PFSK-1 (cell line): ENCODE measurements at regions not wholly inside any gene's neighbourhood (a gene's known extent, or its start where the extent isn't known, plus 50 kb on each side); places are given as distances from the start of the nearest gene placed in this dataset.

Source experiments
- FOXP2 ChIP-seq: optimal IDR thresholded peaks from 2 replicates; pipeline ENCODE3; 2011; ENCODE audit warnings: borderline replicate concordance, control low read depth, inconsistent platforms; ENCODE audit not compliant: insufficient read depth; ENCODE audit errors: extremely low read length, extremely low read depth
- POLR2AphosphoS5 ChIP-seq: IDR thresholded peaks from 2 replicates; pipeline ENCODE4 v1.6.1; 2012; ENCODE audit warnings: low read depth, mild to moderate bottlenecking, control low read depth, low read length, moderate library complexity
- SIN3A ChIP-seq: IDR thresholded peaks from 2 replicates; pipeline ENCODE4 v1.6.1; 2012; ENCODE audit warnings: mild to moderate bottlenecking, low read length, moderate library complexity, borderline replicate concordance; ENCODE audit not compliant: insufficient read depth
- TAF1 ChIP-seq: IDR thresholded peaks from 2 replicates; pipeline ENCODE4 v1.6.1; 2012; ENCODE audit warnings: low read length, control low read depth, borderline replicate concordance; ENCODE audit not compliant: insufficient read depth
- TF ChIP-seq, protein P1 (sequence below), 2 experiments: IDR thresholded peaks; 2 replicates each; pipeline versions ENCODE4 v1.6.1 to v1.8.0; 2011 to 2012; ENCODE audit warnings: low read depth in 2 of 2, low read length in 2 of 2, control low read depth in 1 of 2, inconsistent platforms in 1 of 2, mild to moderate bottlenecking in 1 of 2, moderate library complexity in 1 of 2; ENCODE audit not compliant: insufficient read depth in 1 of 2

GRCh38 chr7:17716816-17717215 is 223.5 kb downstream of the SNX13 start:
- TF ChIP-seq POLR2AphosphoS5 (no peak), FOXP2 (no peak), SIN3A (no peak), TAF1 (no peak)
- TF ChIP-seq, protein P1, sequence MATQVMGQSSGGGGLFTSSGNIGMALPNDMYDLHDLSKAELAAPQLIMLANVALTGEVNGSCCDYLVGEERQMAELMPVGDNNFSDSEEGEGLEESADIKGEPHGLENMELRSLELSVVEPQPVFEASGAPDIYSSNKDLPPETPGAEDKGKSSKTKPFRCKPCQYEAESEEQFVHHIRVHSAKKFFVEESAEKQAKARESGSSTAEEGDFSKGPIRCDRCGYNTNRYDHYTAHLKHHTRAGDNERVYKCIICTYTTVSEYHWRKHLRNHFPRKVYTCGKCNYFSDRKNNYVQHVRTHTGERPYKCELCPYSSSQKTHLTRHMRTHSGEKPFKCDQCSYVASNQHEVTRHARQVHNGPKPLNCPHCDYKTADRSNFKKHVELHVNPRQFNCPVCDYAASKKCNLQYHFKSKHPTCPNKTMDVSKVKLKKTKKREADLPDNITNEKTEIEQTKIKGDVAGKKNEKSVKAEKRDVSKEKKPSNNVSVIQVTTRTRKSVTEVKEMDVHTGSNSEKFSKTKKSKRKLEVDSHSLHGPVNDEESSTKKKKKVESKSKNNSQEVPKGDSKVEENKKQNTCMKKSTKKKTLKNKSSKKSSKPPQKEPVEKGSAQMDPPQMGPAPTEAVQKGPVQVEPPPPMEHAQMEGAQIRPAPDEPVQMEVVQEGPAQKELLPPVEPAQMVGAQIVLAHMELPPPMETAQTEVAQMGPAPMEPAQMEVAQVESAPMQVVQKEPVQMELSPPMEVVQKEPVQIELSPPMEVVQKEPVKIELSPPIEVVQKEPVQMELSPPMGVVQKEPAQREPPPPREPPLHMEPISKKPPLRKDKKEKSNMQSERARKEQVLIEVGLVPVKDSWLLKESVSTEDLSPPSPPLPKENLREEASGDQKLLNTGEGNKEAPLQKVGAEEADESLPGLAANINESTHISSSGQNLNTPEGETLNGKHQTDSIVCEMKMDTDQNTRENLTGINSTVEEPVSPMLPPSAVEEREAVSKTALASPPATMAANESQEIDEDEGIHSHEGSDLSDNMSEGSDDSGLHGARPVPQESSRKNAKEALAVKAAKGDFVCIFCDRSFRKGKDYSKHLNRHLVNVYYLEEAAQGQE (IDR thresholded peaks at IDR 0.05; ENCODE audit: insufficient read depth in 1 of 2, low read depth in 2 of 2, low read length in 2 of 2): no peak

DNA sequence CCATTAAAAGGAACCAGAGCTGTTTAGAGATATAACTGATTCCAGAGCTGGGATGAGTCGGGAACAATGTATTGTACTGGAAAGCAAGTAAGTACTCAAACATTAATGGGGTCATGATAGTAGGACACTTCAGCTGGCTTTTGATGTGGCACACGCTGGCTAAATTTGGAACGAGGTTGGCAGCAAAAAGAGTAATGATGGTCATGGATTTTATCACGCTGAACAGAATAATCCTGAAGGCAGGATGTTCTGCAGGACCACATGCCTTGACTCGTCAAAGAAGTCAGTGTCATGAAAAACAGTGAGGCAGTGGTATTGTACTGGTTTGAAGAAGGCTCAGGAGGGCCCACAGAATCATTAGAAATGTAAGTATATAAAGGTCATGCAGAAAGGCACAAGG is 220.3 kb downstream of the SNX13 start:
- TF ChIP-seq SIN3A: no peak
- no peak for TF ChIP-seq POLR2AphosphoS5
- TF ChIP-seq, protein P1 (IDR thresholded peaks at IDR 0.05; ENCODE audit: insufficient read depth in 1 of 2, low read depth in 2 of 2, low read length in 2 of 2): no peak
- TF ChIP-seq FOXP2: no peak
- no peak for TF ChIP-seq TAF1

- no peak for TF ChIP-seq FOXP2
- no peak for TF ChIP-seq SIN3A
- TF ChIP-seq, protein P1 (IDR thresholded peaks at IDR 0.05; ENCODE audit: insufficient read depth in 1 of 2, low read depth in 2 of 2, low read length in 2 of 2): no peak
- TF ChIP-seq POLR2AphosphoS5: no peak
- TF ChIP-seq TAF1: no peak
Measured at GRCh38 chr7:17721736-17722285, 218.5 kb downstream of the SNX13 start.

DNA sequence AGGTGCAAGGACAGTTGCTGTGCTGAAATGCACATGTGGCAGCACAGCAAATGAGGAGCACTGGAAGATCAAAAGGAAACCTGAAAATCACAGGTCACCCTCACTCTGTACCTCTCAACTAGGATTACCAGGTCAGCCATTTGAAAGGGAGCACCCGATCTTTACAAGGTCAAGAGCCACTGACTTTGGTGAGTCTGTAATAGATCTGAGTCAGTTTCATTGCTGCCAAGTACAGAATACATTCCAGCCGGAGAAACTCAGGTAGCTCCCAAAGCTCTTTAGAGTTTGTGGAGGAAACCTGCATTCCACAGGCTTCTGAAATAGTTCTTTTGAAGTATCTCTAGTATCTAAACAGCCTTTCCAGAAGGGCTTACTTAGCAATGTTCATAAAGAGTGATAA is 217.5 kb downstream of the SNX13 start:
- no peak for TF ChIP-seq POLR2AphosphoS5
- TF ChIP-seq SIN3A: no peak

DNA sequence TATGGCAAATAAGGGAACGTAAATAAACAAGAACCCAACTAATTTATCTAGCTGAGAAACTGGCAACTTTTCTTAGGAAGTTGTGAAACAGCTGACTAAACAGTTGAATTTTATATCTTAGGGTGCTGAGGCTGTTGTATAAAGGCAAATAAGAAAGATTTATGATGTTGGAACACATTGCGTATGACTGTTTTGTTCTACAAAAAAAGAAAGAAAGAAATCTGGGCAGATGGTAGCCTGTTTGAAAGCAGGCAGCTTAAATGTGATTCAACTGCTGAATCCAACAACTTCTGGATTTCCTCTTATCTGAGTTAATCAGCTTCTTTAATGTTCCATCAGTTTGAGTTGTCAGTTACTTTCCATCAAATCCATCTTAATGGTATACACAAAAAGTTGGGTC is 214.5 kb downstream of the SNX13 start:
- TF ChIP-seq TAF1 (no peak), FOXP2 (no peak), SIN3A (no peak), POLR2AphosphoS5 (no peak)
- TF ChIP-seq, protein P1 (IDR thresholded peaks at IDR 0.05; ENCODE audit: insufficient read depth in 1 of 2, low read depth in 2 of 2, low read length in 2 of 2): no peak
